Right atrium auricular region (tissue), 2 donors: ENCODE measurements at regions not wholly inside any gene's neighbourhood (a gene's known extent, or its start where the extent isn't known, plus 50 kb on each side); places are given as distances from the start of the nearest gene placed in this dataset.

Experiments
- DNase-seq: peaks from one replicate; pipeline ENCODE4 v3.0.0-alpha.2; 2019; ENCODE audit warnings: low spot score
- H3K27ac ChIP-seq, 2 donors: fragments of 200-600 bp; sonication (generic); 1 replicate in 1 of 2; 2 replicates in 1 of 2; pipeline ENCODE4 v1.5.1; 2016 to 2019
- H3K27me3 ChIP-seq, 2 donors: fragments of 200-600 bp; sonication (generic); one replicate each; pipeline versions ENCODE4 v1.5.1 to v1.6.0; 2017 to 2019
- H3K36me3 ChIP-seq: fragments of 200-600 bp; sonication (generic); one replicate; pipeline ENCODE4 v1.5.1; 2016
- H3K4me1 ChIP-seq, 2 donors: fragments of 200-600 bp; sonication (generic); one replicate each; pipeline versions ENCODE4 v1.5.1 to v1.6.0; 2017 to 2019
- H3K4me3 ChIP-seq, 2 donors: fragments of 200-600 bp; sonication (generic); 1 replicate in 1 of 2; 2 replicates in 1 of 2; pipeline ENCODE4 v1.5.1; 2017 to 2019; ENCODE audit warnings: mild to moderate bottlenecking in 1 of 2, moderate library complexity in 1 of 2
- H3K9me3 ChIP-seq, 2 donors: fragments of 200-600 bp; sonication (generic); one replicate each; pipeline ENCODE4 v1.5.1; 2019
- CTCF ChIP-seq, 2 donors: fragments of 200-600 bp; sonication (generic); IDR thresholded peaks; one replicate each; pipeline ENCODE4 v1.5.1; 2019; ENCODE audit warnings: antibody characterized with exemption in 2 of 2

GRCh38 chr7:144991041-144991440 lies 155.2 kb upstream of the TPK1 start:
- no peaks in the 10 kb centered on the region for H3K27me3 ChIP-seq
- no peak for TF ChIP-seq CTCF (IDR thresholded peaks at IDR 0.05)

DNA sequence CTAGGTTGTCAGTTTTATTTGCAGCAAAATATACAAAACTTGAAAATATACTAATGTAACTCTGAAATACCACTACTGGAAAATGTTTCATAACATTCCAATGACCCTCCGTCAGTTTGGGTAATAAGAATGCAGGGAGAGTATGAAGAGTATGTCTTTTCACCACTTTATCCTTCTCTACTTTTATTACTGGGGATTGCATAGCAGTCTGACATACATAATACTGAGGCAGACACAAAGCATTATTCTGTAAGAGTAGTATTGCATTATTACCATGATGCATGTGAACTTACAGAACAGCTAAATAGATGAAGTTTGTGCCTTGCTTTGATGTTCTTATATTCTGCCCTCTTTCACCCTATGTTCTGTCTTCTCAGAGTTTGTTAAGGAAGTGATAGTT lies 151.8 kb upstream of the TPK1 start:
- no peak overlapping the region for H3K27ac ChIP-seq
- H3K27me3 ChIP-seq = no peaks in the 10 kb centered on the region
- no peak for TF ChIP-seq CTCF (IDR thresholded peaks at IDR 0.05)
- H3K36me3 ChIP-seq = no peaks in the 10 kb centered on the region
- no peak for DNase-seq
- H3K9me3 ChIP-seq = no peaks in the 10 kb centered on the region
- H3K4me3 ChIP-seq = no peak overlapping the region
- no peaks in the 10 kb centered on the region for H3K4me1 ChIP-seq

More at GRCh38 chr7:144991041-144991440, 155.2 kb upstream of the TPK1 start:
- Histone ChIP-seq H3K4me1 (no peaks in the 10 kb centered on the region), H3K36me3 (no peaks in the 10 kb centered on the region), H3K4me3 (no peak overlapping the region), H3K9me3 (peaks cover 0 to 14% of the 10 kb centered on the region in 2 donors), H3K27ac (no peak overlapping the region)
- DNase-seq = no peak

GRCh38 chr7:144982133-144982532 lies 146.3 kb upstream of the TPK1 start:
- no peaks in the 10 kb centered on the region for H3K36me3 ChIP-seq
- no peak for DNase-seq
- H3K4me1 ChIP-seq = no peaks in the 10 kb centered on the region
- no peak overlapping the region for H3K27ac ChIP-seq
- TF ChIP-seq CTCF (IDR thresholded peaks at IDR 0.05) = no peak
- no peaks in the 10 kb centered on the region for H3K9me3 ChIP-seq
- H3K27me3 ChIP-seq = no peaks in the 10 kb centered on the region
- H3K4me3 ChIP-seq = no peak overlapping the region

GRCh38 chr7:144975882-144976281 lies 140.0 kb upstream of the TPK1 start:
- Histone ChIP-seq H3K4me1 (no peaks in the 10 kb centered on the region), H3K36me3 (no peaks in the 10 kb centered on the region), H3K9me3 (no peaks in the 10 kb centered on the region), H3K27ac (no peak overlapping the region), H3K4me3 (no peak overlapping the region), H3K27me3 (no peaks in the 10 kb centered on the region)
- no peak for TF ChIP-seq CTCF (IDR thresholded peaks at IDR 0.05)
- no peak for DNase-seq

GRCh38 chr7:144969787-144970186 lies 133.9 kb upstream of the TPK1 start:
- Histone ChIP-seq H3K9me3 (no peaks in the 10 kb centered on the region), H3K4me3 (no peak overlapping the region), H3K27ac (no peak overlapping the region), H3K27me3 (no peaks in the 10 kb centered on the region), H3K4me1 (no peaks in the 10 kb centered on the region), H3K36me3 (no peaks in the 10 kb centered on the region)
- no peak for DNase-seq
- TF ChIP-seq CTCF (IDR thresholded peaks at IDR 0.05) = no peak

DNA sequence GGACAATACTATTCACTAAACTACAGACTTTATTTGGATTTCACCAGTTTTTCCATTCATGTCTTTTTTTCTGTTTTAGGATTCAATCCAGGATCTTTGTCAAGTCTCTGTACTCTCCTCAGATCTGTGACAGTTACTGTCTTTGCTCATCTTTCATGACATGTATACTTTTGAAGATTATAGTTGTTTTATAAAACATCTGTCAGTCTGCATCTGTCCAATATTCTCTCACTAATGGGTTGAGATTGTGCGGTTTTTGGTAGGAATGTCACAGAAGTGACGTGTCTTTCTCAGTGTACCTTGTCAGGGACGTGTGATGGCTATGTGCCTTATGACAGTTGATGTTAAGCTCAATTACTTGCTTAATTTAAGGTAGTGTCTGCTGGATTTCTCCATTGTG lies 124.9 kb upstream of the TPK1 start:
- no peak for DNase-seq
- H3K4me1 ChIP-seq = no peaks in the 10 kb centered on the region
- TF ChIP-seq CTCF (IDR thresholded peaks at IDR 0.05) = no peak

More for the DNA sequence above, 124.9 kb upstream of the TPK1 start:
- no peak overlapping the region for H3K4me3 ChIP-seq
- no peaks in the 10 kb centered on the region for H3K9me3 ChIP-seq
- H3K27me3 ChIP-seq = no peaks in the 10 kb centered on the region
- H3K27ac ChIP-seq = no peak overlapping the region
- no peaks in the 10 kb centered on the region for H3K36me3 ChIP-seq
